ENCODE measurements at regions not wholly inside any gene's neighbourhood (a gene's known extent, or its start where the extent isn't known, plus 50 kb on each side); places are given as distances from the start of the nearest gene placed in this dataset.
A peak's percentile ranks its signal among the peaks of the same experiment; 100 is the strongest.

- TF ChIP-seq CTCF (IDR thresholded peaks at IDR 0.05; ENCODE audit: extremely low read depth in 1 of 2, insufficient read depth in 1 of 2, low read depth in 1 of 2, low read length in 2 of 2) (peak in 1 of 2 donors; percentile 35), POLR2A (IDR thresholded peaks at IDR 0.05; ENCODE audit: low read depth, low read length) (no peak)
Measured at GRCh38 chr5:14946815-14947620, 75.4 kb upstream of the ANKH start.

Measured in endothelial cell of umbilical vein (primary cell).